ENCODE measurements at regions not wholly inside any gene's neighbourhood (a gene's known extent, or its start where the extent isn't known, plus 50 kb on each side); places are given as distances from the start of the nearest gene placed in this dataset.

DNA sequence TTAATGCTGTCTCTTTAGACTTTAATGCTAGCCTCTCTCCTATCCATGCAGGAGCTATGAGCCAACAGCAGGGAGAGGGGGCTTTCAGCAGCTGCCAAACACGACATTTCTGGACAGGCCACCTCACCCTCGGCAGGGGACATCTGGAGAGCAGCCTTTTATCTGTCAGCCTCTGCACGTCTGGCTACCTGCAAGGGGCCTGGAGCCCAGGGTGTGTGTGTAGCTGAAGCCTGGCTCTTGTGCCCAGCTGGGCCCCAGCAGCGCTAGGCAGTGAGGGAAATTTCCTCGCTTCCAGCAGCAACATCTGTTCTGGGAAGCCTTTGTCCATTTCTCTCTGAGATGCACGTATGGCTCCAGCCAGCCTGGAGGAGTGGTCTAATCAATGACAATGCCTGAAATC is 728.7 kb upstream of the ID2 start:
- H3K9me3 ChIP-seq (replicated peaks), result no peaks in the 10 kb centered on the region
- H3K36me3 ChIP-seq, result no peaks in the 10 kb centered on the region
- H3K4me1 ChIP-seq (replicated peaks), result peaks cover 9% of the 10 kb centered on the region; the same call in 1 of the 2 replicates
- no peak overlapping the region for H3K27ac ChIP-seq
- DNase-seq (ENCODE audit: low read depth in 1 of 2, low spot score in 2 of 2), result no peak
- H3K4me3 ChIP-seq, result no peak overlapping the region
- H3K27me3 ChIP-seq (replicated peaks), result no peaks in the 10 kb centered on the region

DNA sequence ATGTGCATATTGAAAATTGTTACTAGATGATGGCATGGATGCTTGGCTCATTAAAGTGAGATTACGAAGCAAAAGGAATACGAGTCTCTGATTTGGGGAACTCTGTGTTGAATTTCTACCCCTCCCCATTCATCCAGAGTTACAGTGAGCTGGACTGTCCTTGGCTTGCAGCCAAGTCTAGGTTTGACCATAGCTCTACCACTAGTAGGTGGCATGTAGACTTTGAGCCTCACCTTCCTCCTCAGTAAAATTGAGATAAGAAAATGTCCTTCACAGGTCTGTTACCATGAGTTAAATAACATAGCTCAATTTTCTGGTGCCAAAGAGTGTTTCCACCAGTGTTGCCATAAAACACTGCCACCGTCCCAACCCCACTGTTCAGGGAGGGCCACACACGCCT is 727.6 kb upstream of the ID2 start:
- Histone ChIP-seq H3K36me3 (no peaks in the 10 kb centered on the region), H3K4me3 (no peak overlapping the region), H3K9me3 (replicated peaks) (no peaks in the 10 kb centered on the region), H3K27me3 (replicated peaks) (no peaks in the 10 kb centered on the region), H3K27ac (no peak overlapping the region), H3K4me1 (replicated peaks) (peaks cover 9% of the 10 kb centered on the region; the same call in 1 of the 2 replicates)
- DNase-seq (ENCODE audit: low read depth in 1 of 2, low spot score in 2 of 2), result no peak

GRCh38 chr2:7956126-7956689 is 725.6 kb upstream of the ID2 start:
- Histone ChIP-seq H3K9me3 (replicated peaks) (no peaks in the 10 kb centered on the region), H3K27me3 (replicated peaks) (no peaks in the 10 kb centered on the region), H3K4me3 (no peak overlapping the region), H3K4me1 (replicated peaks) (peaks cover 9% of the 10 kb centered on the region; the same call in 1 of the 2 replicates), H3K36me3 (no peaks in the 10 kb centered on the region), H3K27ac (no peak overlapping the region)
- no peak for DNase-seq (ENCODE audit: low read depth in 1 of 2, low spot score in 2 of 2)

GRCh38 chr2:7961550-7961949 is 720.3 kb upstream of the ID2 start:
- Histone ChIP-seq H3K27me3 (replicated peaks) (no peaks in the 10 kb centered on the region), H3K4me1 (replicated peaks) (peaks cover 3% of the 10 kb centered on the region; the same call in 1 of the 2 replicates), H3K4me3 (no peak overlapping the region), H3K9me3 (replicated peaks) (no peaks in the 10 kb centered on the region), H3K27ac (no peak overlapping the region), H3K36me3 (no peaks in the 10 kb centered on the region)
- DNase-seq (ENCODE audit: low read depth in 1 of 2, low spot score in 2 of 2), result no peak

GRCh38 chr2:7962161-7962560 is 719.7 kb upstream of the ID2 start:
- H3K36me3 ChIP-seq, result no peaks in the 10 kb centered on the region
- no peaks in the 10 kb centered on the region for H3K9me3 ChIP-seq (replicated peaks)
- no peak overlapping the region for H3K27ac ChIP-seq
- peaks cover 3% of the 10 kb centered on the region; the same call in 1 of the 2 replicates for H3K4me1 ChIP-seq (replicated peaks)
- no peak overlapping the region for H3K4me3 ChIP-seq
- H3K27me3 ChIP-seq (replicated peaks), result no peaks in the 10 kb centered on the region
- no peak for DNase-seq (ENCODE audit: low read depth in 1 of 2, low spot score in 2 of 2)

- no peaks in the 10 kb centered on the region for H3K27me3 ChIP-seq (replicated peaks)
- H3K4me3 ChIP-seq, result no peak overlapping the region
- no peaks in the 10 kb centered on the region for H3K9me3 ChIP-seq (replicated peaks)
- no peak overlapping the region for H3K27ac ChIP-seq
- peak in 1 of 2 experiments; percentile 12 for DNase-seq (ENCODE audit: low read depth in 1 of 2, low spot score in 2 of 2)
- peaks cover 3% of the 10 kb centered on the region; the same call in 1 of the 2 replicates for H3K4me1 ChIP-seq (replicated peaks)
- no peaks in the 10 kb centered on the region for H3K36me3 ChIP-seq
Observed at GRCh38 chr2:7963787-7964186, 718.1 kb upstream of the ID2 start.

- Histone ChIP-seq H3K4me3 (no peak overlapping the region), H3K27ac (no peak overlapping the region), H3K4me1 (replicated peaks) (peaks cover 16% of the 10 kb centered on the region), H3K27me3 (replicated peaks) (no peaks in the 10 kb centered on the region; the same call in 1 of the 2 replicates), H3K9me3 (replicated peaks) (no peaks in the 10 kb centered on the region), H3K36me3 (no peaks in the 10 kb centered on the region)
- no peak for DNase-seq (ENCODE audit: low read depth in 1 of 2, low spot score in 2 of 2)
Observed at GRCh38 chr2:7966032-7966431, 715.8 kb upstream of the ID2 start.

- no peaks in the 10 kb centered on the region for H3K9me3 ChIP-seq (replicated peaks)
- H3K36me3 ChIP-seq, result no peaks in the 10 kb centered on the region
- DNase-seq (ENCODE audit: low read depth in 1 of 2, low spot score in 2 of 2), result no peak
- no peaks in the 10 kb centered on the region; the same call in 1 of the 2 replicates for H3K27me3 ChIP-seq (replicated peaks)
- no peak overlapping the region for H3K27ac ChIP-seq
- peaks cover 16% of the 10 kb centered on the region for H3K4me1 ChIP-seq (replicated peaks)
- no peak overlapping the region for H3K4me3 ChIP-seq
Observed at GRCh38 chr2:7967707-7968405, 714.0 kb upstream of the ID2 start.

DNA sequence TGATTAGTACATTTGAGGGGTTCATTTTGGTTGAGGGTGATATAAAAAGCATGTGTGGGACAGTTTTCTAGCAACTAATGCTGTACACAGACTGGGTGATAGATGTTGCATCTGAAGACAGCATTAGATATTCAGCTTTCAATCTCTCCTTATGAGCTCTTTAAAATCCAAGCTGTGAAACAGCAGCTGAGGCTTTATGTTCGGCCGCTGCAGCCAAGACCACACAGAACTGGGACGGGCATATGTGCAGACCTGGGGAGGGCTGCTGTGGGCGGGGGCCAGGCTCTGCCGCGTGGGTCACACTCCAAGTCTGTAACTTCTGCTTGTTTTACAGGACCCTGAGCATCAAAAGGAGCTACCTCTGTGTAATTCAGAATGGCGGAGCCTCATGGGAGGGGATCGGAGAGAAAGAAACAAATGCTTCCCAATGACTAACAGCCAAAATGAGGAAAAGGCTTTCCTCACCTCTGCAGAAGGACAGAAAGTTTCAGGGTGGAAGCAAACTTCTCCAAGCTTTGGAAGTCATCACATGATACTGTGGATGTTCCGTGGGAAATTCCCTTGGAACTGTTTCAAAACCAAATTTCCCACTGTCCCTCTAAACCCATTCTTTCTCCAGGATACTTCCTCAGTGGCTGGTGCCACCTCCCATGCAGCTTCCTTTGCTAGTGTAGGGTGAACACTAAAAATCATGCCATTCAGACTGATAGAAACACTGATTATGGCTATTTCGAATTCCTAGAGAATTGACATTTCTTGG is 711.9 kb upstream of the ID2 start:
- no peaks in the 10 kb centered on the region; the same call in 1 of the 2 replicates for H3K27me3 ChIP-seq (replicated peaks)
- H3K27ac ChIP-seq, result no peak overlapping the region
- no peaks in the 10 kb centered on the region for H3K36me3 ChIP-seq
- peak in 1 of 2 experiments; percentile 24 for DNase-seq (ENCODE audit: low read depth in 1 of 2, low spot score in 2 of 2)
- H3K4me3 ChIP-seq, result no peak overlapping the region
- H3K4me1 ChIP-seq (replicated peaks), result peaks cover 20% of the 10 kb centered on the region
- no peaks in the 10 kb centered on the region for H3K9me3 ChIP-seq (replicated peaks)

GRCh38 chr2:7971248-7971647 is 710.6 kb upstream of the ID2 start:
- H3K4me1 ChIP-seq (replicated peaks), result peaks cover 20% of the 10 kb centered on the region
- H3K27me3 ChIP-seq (replicated peaks), result no peaks in the 10 kb centered on the region; the same call in 1 of the 2 replicates
- H3K9me3 ChIP-seq (replicated peaks), result no peaks in the 10 kb centered on the region
- no peak overlapping the region for H3K27ac ChIP-seq
- H3K36me3 ChIP-seq, result no peaks in the 10 kb centered on the region
- H3K4me3 ChIP-seq, result no peak overlapping the region
- no peak for DNase-seq (ENCODE audit: low read depth in 1 of 2, low spot score in 2 of 2)

- no peak for DNase-seq (ENCODE audit: low read depth in 1 of 2, low spot score in 2 of 2)
- H3K27me3 ChIP-seq (replicated peaks), result no peaks in the 10 kb centered on the region; the same call in 1 of the 2 replicates
- no peaks in the 10 kb centered on the region for H3K9me3 ChIP-seq (replicated peaks)
- no peak overlapping the region for H3K27ac ChIP-seq
- peaks cover 20% of the 10 kb centered on the region for H3K4me1 ChIP-seq (replicated peaks)
- no peaks in the 10 kb centered on the region for H3K36me3 ChIP-seq
- no peak overlapping the region for H3K4me3 ChIP-seq
Observed at GRCh38 chr2:7971841-7972240, 710.0 kb upstream of the ID2 start.

DNA sequence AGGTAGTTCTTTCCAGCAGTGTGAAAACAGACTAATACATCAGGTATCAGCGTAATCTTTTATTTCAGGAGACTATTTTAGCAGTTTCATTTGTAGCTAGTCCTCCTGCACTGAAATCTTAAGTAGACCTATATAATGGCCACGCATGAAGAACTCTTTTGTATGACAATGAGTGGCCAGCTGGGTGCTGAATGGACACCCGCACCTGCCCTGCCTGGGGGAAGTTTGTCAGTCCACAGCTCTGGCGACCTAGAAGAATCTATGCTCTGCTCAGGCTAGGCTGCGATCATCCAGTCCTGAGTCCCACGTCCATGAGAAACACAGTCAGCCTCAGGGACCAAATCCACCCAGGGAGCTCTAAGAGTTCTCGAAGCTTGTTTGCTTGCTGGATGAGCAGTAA is 709.2 kb upstream of the ID2 start:
- no peaks in the 10 kb centered on the region for H3K36me3 ChIP-seq
- H3K27ac ChIP-seq, result no peak overlapping the region
- no peak overlapping the region for H3K4me3 ChIP-seq
- DNase-seq (ENCODE audit: low read depth in 1 of 2, low spot score in 2 of 2), result no peak
- no peaks in the 10 kb centered on the region for H3K9me3 ChIP-seq (replicated peaks)
- H3K27me3 ChIP-seq (replicated peaks), result no peaks in the 10 kb centered on the region; the same call in 1 of the 2 replicates
- peaks cover 20% of the 10 kb centered on the region for H3K4me1 ChIP-seq (replicated peaks)

DNA sequence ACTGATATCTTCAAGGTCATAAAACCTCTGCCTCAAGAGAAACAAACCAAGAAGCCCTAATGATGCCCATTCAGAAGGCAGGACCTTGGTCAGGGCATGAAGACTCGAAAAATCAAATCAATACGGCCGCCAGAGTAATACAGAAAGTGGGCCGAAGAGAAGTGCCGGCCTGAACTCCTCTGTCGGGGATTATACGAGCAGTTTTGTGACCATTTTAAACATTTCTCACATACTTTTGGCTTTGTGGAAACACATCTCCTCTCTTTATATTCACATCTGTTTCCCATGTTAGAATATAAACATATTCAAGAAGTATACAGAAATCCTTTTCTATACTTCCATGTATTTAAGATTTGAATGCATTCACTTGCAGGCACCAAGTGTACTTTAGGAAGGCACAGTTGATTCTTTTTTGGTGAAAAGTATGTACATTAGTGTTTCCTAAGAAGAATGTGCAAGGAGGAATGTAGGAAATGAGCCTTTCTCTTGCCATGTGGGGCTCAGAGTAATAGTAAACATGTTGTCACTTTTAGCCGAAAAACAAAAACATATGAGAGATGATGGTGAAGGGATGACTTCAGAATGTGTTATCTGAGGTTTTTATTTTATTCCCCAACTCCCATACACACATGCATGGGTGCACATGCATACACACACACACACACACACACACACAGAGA is 707.9 kb upstream of the ID2 start:
- no peak overlapping the region for H3K4me3 ChIP-seq
- no peak overlapping the region for H3K27ac ChIP-seq
- H3K36me3 ChIP-seq, result no peaks in the 10 kb centered on the region
- H3K9me3 ChIP-seq (replicated peaks), result no peaks in the 10 kb centered on the region
- peak in 1 of 2 experiments; percentile 43 for DNase-seq (ENCODE audit: low read depth in 1 of 2, low spot score in 2 of 2)
- no peaks in the 10 kb centered on the region; the same call in 1 of the 2 replicates for H3K27me3 ChIP-seq (replicated peaks)
- H3K4me1 ChIP-seq (replicated peaks), result peaks cover 20% of the 10 kb centered on the region

Measured in SJSA1 (cell line).